ENCODE measurements at regions not wholly inside any gene's neighbourhood (a gene's known extent, or its start where the extent isn't known, plus 50 kb on each side); places are given as distances from the start of the nearest gene placed in this dataset.

- no peak for TF ChIP-seq EZH2 (IDR thresholded peaks at IDR 0.05; ENCODE audit: insufficient read depth, poor library complexity, severe bottlenecking)
- no peak for TF ChIP-seq EZH2phosphoT487 (IDR thresholded peaks at IDR 0.05; ENCODE audit: insufficient read depth, low read depth)
Measured at GRCh38 chr3:152076148-152076547, 192.6 kb upstream of the MBNL1 start.

Measured in GM23248 (cell line).